ENCODE measurements at regions not wholly inside any gene's neighbourhood (a gene's known extent, or its start where the extent isn't known, plus 50 kb on each side); places are given as distances from the start of the nearest gene placed in this dataset.

- H3K27ac Mint-ChIP-seq, result no peak overlapping the region
- H3K27me3 Mint-ChIP-seq, result peaks cover 34% of the 10 kb centered on the region
- H3K4me1 Mint-ChIP-seq, result peaks cover 5% of the 10 kb centered on the region
- no peak for ATAC-seq (ENCODE audit: low read depth)
- H3K4me3 Mint-ChIP-seq, result no peak overlapping the region
- no peak for DNase-seq (ENCODE audit: low spot score in 2 of 2)
- no peaks in the 10 kb centered on the region for H3K9me3 Mint-ChIP-seq
- no peaks in the 10 kb centered on the region for H3K36me3 Mint-ChIP-seq
Observed at GRCh38 chr10:2950546-2950945, 116.8 kb upstream of the PFKP start.

GRCh38 chr10:2949948-2950354 is 117.4 kb upstream of the PFKP start:
- H3K9me3 Mint-ChIP-seq, result no peaks in the 10 kb centered on the region
- H3K4me3 Mint-ChIP-seq, result peak overlapping the region; percentile 17
- DNase-seq (ENCODE audit: low spot score in 2 of 2) (no peak), ATAC-seq (ENCODE audit: low read depth) (peak; percentile 15)
- no peak overlapping the region for H3K27ac Mint-ChIP-seq
- peaks cover 5% of the 10 kb centered on the region for H3K4me1 Mint-ChIP-seq
- no peaks in the 10 kb centered on the region for H3K36me3 Mint-ChIP-seq
- H3K27me3 Mint-ChIP-seq, result peaks cover 34% of the 10 kb centered on the region

DNA sequence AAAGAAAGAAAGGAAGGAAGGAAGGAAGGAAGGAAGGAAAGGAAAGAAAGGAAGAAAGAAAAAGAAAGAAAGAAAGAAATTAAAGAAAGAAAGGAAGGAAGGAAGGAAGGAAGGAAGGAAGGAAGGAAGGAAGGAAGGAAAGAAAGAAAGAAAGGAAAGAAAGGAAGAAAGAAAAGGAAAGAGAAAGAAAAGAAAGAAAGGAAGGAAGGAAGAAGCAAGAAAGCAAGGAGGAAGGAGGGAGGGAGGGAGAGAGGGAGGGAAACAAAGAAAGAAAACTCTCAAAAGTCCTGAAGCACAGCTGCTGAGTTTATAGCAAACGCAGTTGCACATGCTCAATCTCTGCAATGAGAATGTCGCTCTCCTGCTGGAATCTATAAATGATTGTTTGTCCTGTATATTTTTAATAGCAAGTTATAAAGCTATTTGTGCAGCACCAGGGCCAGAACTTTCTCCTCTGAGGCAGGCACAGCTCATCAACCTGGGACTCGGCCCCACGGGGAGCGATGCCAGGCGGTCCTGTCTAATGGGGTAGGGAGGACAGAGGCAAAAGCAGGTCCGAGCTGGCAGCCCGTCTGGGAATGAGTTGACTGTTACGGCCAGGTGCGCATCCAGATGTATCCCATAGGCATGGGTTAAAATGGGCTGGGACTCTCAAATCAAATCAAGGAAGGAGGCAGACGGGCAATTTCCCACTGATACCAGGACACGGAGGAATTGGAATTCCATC is 118.0 kb upstream of the PFKP start:
- peak overlapping the region; percentile 17 for H3K4me3 Mint-ChIP-seq
- H3K36me3 Mint-ChIP-seq, result no peaks in the 10 kb centered on the region
- no peak overlapping the region for H3K27ac Mint-ChIP-seq
- no peaks in the 10 kb centered on the region for H3K9me3 Mint-ChIP-seq
- peaks cover 34% of the 10 kb centered on the region for H3K27me3 Mint-ChIP-seq
- peaks cover 5% of the 10 kb centered on the region for H3K4me1 Mint-ChIP-seq
- DNase-seq (ENCODE audit: low spot score in 2 of 2) (no peak), ATAC-seq (ENCODE audit: low read depth) (no peak)

- no peak overlapping the region for H3K4me3 Mint-ChIP-seq
- ATAC-seq (ENCODE audit: low read depth) (no peak), DNase-seq (ENCODE audit: low spot score in 2 of 2) (no peak)
- H3K9me3 Mint-ChIP-seq, result no peaks in the 10 kb centered on the region
- no peak overlapping the region for H3K27ac Mint-ChIP-seq
- no peaks in the 10 kb centered on the region for H3K36me3 Mint-ChIP-seq
- peaks cover 5% of the 10 kb centered on the region for H3K4me1 Mint-ChIP-seq
- peaks cover 32% of the 10 kb centered on the region for H3K27me3 Mint-ChIP-seq
Observed at GRCh38 chr10:2948127-2948854, 119.1 kb upstream of the PFKP start.

GRCh38 chr10:2944788-2945187 is 122.6 kb upstream of the PFKP start:
- peaks cover 30% of the 10 kb centered on the region for H3K27me3 Mint-ChIP-seq
- H3K9me3 Mint-ChIP-seq, result no peaks in the 10 kb centered on the region
- no peak overlapping the region for H3K27ac Mint-ChIP-seq
- no peaks in the 10 kb centered on the region for H3K36me3 Mint-ChIP-seq
- H3K4me3 Mint-ChIP-seq, result no peak overlapping the region
- no peak for DNase-seq (ENCODE audit: low spot score in 2 of 2)
- ATAC-seq (ENCODE audit: low read depth), result no peak
- peaks cover 5% of the 10 kb centered on the region for H3K4me1 Mint-ChIP-seq

GRCh38 chr10:2943932-2944614 is 123.3 kb upstream of the PFKP start:
- Mint-ChIP-seq H3K36me3 (no peaks in the 10 kb centered on the region), H3K27me3 (peaks cover 25% of the 10 kb centered on the region), H3K9me3 (no peaks in the 10 kb centered on the region)

GRCh38 chr10:2942938-2943337 is 124.4 kb upstream of the PFKP start:
- Mint-ChIP-seq H3K9me3 (no peaks in the 10 kb centered on the region), H3K27me3 (peaks cover 23% of the 10 kb centered on the region), H3K4me3 (no peak overlapping the region), H3K27ac (no peak overlapping the region), H3K36me3 (no peaks in the 10 kb centered on the region), H3K4me1 (no peaks in the 10 kb centered on the region)
- ATAC-seq (ENCODE audit: low read depth), result no peak
- DNase-seq (ENCODE audit: low spot score in 2 of 2), result no peak

More at GRCh38 chr10:2943932-2944614, 123.3 kb upstream of the PFKP start:
- DNase-seq (ENCODE audit: low spot score in 2 of 2) (no peak), ATAC-seq (ENCODE audit: low read depth) (no peak)
- H3K4me1 Mint-ChIP-seq, result peaks cover under 1% of the 10 kb centered on the region
- no peak overlapping the region for H3K27ac Mint-ChIP-seq
- no peak overlapping the region for H3K4me3 Mint-ChIP-seq

DNA sequence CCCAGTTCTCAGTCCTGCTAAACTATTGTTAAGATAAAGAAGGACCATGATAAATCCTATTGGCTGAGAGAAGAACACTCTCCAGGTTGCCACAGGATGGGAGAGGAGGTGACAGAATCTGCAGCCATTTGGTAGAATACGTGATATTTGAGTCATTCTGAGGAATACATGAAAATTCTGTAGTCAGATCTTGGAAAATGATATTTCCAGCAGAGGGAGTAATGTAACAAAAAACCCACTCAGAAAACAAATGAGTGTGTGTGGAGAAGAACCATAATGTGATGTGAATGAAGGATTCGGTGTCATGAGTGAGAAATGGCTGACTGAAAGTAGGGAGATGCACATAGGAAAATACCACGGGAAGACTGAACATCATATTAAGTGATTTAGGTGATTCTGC is 128.5 kb upstream of the PFKP start:
- Mint-ChIP-seq H3K27ac (no peak overlapping the region), H3K4me1 (no peaks in the 10 kb centered on the region), H3K36me3 (no peaks in the 10 kb centered on the region), H3K4me3 (no peak overlapping the region), H3K9me3 (no peaks in the 10 kb centered on the region), H3K27me3 (peaks cover 19% of the 10 kb centered on the region)
- no peak for DNase-seq (ENCODE audit: low spot score in 2 of 2)
- no peak for ATAC-seq (ENCODE audit: low read depth)

DNA sequence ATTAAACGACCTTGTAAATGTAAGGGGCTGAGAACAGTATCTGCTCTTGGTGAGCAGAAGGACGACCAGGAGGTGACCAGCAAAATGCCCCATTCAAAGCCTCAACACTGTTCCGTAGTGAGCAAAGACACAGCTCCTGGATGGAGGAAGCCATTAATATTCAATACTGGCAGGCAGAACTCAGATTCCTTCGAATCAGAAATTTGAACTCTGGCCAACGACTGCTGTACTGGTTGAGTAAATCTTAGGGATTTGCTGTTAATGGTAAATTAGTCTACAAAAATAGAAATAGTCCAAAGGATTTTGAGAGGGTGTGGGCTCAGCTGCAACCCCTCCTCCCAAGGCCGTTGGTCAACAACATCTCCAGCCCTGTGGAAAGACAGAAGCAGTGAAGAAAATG is 130.5 kb upstream of the PFKP start:
- ATAC-seq (ENCODE audit: low read depth), result no peak
- H3K4me3 Mint-ChIP-seq, result no peak overlapping the region
- no peaks in the 10 kb centered on the region for H3K4me1 Mint-ChIP-seq
- no peak overlapping the region for H3K27ac Mint-ChIP-seq
- no peak for DNase-seq (ENCODE audit: low spot score in 2 of 2)
- H3K9me3 Mint-ChIP-seq, result peaks cover 1% of the 10 kb centered on the region
- no peaks in the 10 kb centered on the region for H3K36me3 Mint-ChIP-seq
- peaks cover 15% of the 10 kb centered on the region for H3K27me3 Mint-ChIP-seq

GRCh38 chr10:2935647-2936386 is 131.5 kb upstream of the PFKP start:
- no peak for ATAC-seq (ENCODE audit: low read depth)
- Mint-ChIP-seq H3K9me3 (peaks cover 1% of the 10 kb centered on the region), H3K27ac (no peak overlapping the region), H3K36me3 (no peaks in the 10 kb centered on the region), H3K4me1 (no peaks in the 10 kb centered on the region), H3K27me3 (peaks cover 11% of the 10 kb centered on the region), H3K4me3 (no peak overlapping the region)
- no peak for DNase-seq (ENCODE audit: low spot score in 2 of 2)

- Mint-ChIP-seq H3K4me1 (no peaks in the 10 kb centered on the region), H3K4me3 (no peak overlapping the region), H3K9me3 (peaks cover 1% of the 10 kb centered on the region), H3K27ac (no peak overlapping the region), H3K27me3 (peaks cover 10% of the 10 kb centered on the region), H3K36me3 (no peaks in the 10 kb centered on the region)
- no peak for ATAC-seq (ENCODE audit: low read depth)
- no peak for DNase-seq (ENCODE audit: low spot score in 2 of 2)
Observed at GRCh38 chr10:2933924-2934323, 133.4 kb upstream of the PFKP start.

- no peaks in the 10 kb centered on the region for H3K36me3 Mint-ChIP-seq
- ATAC-seq (ENCODE audit: low read depth) (no peak), DNase-seq (ENCODE audit: low spot score in 2 of 2) (no peak)
- H3K9me3 Mint-ChIP-seq, result peaks cover 1% of the 10 kb centered on the region
- no peak overlapping the region for H3K27ac Mint-ChIP-seq
- H3K4me1 Mint-ChIP-seq, result no peaks in the 10 kb centered on the region
- H3K4me3 Mint-ChIP-seq, result no peak overlapping the region
- peaks cover 8% of the 10 kb centered on the region for H3K27me3 Mint-ChIP-seq
Observed at GRCh38 chr10:2933519-2933918, 133.8 kb upstream of the PFKP start.

DNA sequence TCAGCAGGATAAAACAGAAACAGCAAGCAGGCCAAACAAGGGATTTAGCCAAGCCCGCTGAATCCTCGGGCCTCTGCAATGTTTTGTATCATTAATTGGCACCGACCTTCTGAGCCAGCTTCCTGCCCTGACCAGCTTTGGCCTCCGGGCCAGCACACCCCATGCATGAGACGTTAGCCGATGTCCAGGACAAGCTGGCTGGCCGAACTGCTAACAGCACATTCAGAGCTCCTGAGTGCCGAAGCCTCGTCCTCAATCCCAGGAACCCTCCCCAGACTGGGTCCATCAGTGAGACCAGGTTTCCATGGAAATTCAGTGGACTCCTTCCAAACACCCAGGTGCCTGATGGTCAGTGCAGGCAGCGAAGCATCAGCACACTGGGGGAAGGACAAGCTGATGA is 134.3 kb upstream of the PFKP start:
- DNase-seq (ENCODE audit: low spot score in 2 of 2) (no peak), ATAC-seq (ENCODE audit: low read depth) (no peak)
- Mint-ChIP-seq H3K4me3 (no peak overlapping the region), H3K9me3 (peaks cover 1% of the 10 kb centered on the region), H3K27ac (no peak overlapping the region), H3K4me1 (no peaks in the 10 kb centered on the region), H3K27me3 (peaks cover 7% of the 10 kb centered on the region), H3K36me3 (no peaks in the 10 kb centered on the region)

Data from memory B cell (primary cell).